HepG2 (cell line): ENCODE measurements at regions not wholly inside any gene's neighbourhood (a gene's known extent, or its start where the extent isn't known, plus 50 kb on each side); places are given as distances from the start of the nearest gene placed in this dataset.

Experiments used
- ATAC-seq: fragments of 200-7000 bp; cut with Tn5 transposase; 3 replicates; pipeline ENCODE4 v1.9.1; 2020; ENCODE audit warnings: mild to moderate bottlenecking, moderate library complexity
- BruUV-seq: library from RNA; stranded (reverse); fragments of 400-500 nt; replicated peaks from 2 replicates; lab custom pipeline; 2021; lab: Mats Ljungman, UMichigan
- CTCF ChIA-PET: fragments of 300-600 bp; formaldehyde crosslinking; extraction: SDS; loops from one replicate; lab custom pipeline; 2021; ENCODE audit warnings: low total read pairs, inconsistent platforms, low intra/inter-chr PET ratio; lab: Yijun Ruan, JAX
- POLR2A ChIA-PET: fragments of 350-600 bp; sonication (Branson Sonifier 250); formaldehyde crosslinking; loops from one replicate; lab custom pipeline; 2020; ENCODE audit warnings: antibody characterized with exemption, inconsistent platforms; lab: Yijun Ruan, JAX
- DNase-seq: peaks from one replicate; pipeline ENCODE4 v3.0.0-alpha.2; 2015; ENCODE audit warnings: low spot score
- FAIRE-seq: peaks from 3 replicates; lab custom pipeline; 2011; peaks lifted over from hg19 to GRCh38; lab: Jason Lieb, UNC
- H2AFZ ChIP-seq: one replicate; pipeline ENCODE4 v1.6.1; 2011; ENCODE audit warnings: low read length, inconsistent platforms
- H3K27ac ChIP-seq: fragments of 300-600 bp; 3 replicates; pipeline ENCODE4 v1.8.0; 2011; ENCODE audit warnings: mixed run types, mild to moderate bottlenecking, mixed read lengths, low read length, inconsistent platforms; ENCODE audit not compliant: insufficient read depth; ENCODE audit errors: extremely low read length
- H3K27me3 ChIP-seq, 2 experiments: fragments of 200-600 bp in 1 of 2; 2 replicates in 1 of 2; 3 replicates in 1 of 2; pipeline versions ENCODE4 v1.6.0 to v1.8.0; 2011; ENCODE audit warnings: low read length in 2 of 2, mild to moderate bottlenecking in 2 of 2, moderate library complexity in 2 of 2, inconsistent platforms in 1 of 2; ENCODE audit not compliant: insufficient read depth in 2 of 2, control insufficient read depth in 1 of 2
- H3K36me3 ChIP-seq, 2 experiments: fragments of 200-600 bp in 1 of 2; replicated peaks in 1 of 2; 2 replicates in 1 of 2; 3 replicates in 1 of 2; pipeline versions ENCODE4 v1.5.1 to v1.8.0; 2011; ENCODE audit warnings: low read length in 2 of 2, inconsistent platforms in 1 of 2; ENCODE audit not compliant: insufficient read depth in 2 of 2, control insufficient read depth in 1 of 2
- H3K4me1 ChIP-seq: 2 replicates; pipeline ENCODE4 v1.5.1; 2012; ENCODE audit warnings: low read length, inconsistent platforms; ENCODE audit not compliant: insufficient read depth
- H3K4me2 ChIP-seq: 2 replicates; pipeline ENCODE4 v1.6.0; 2011; ENCODE audit warnings: low read depth, low read length, inconsistent platforms
- H3K4me3 ChIP-seq, 3 experiments: fragments of 200-600 bp in 1 of 3; sonication (generic), shearing (Covaris generic) in 1 of 3; replicated peaks in 1 of 3; 2 replicates each; pipeline ENCODE4 v1.5.1; 2011 to 2016; ENCODE audit warnings: low read length in 3 of 3, inconsistent platforms in 2 of 3, low read depth in 2 of 3, mild to moderate bottlenecking in 2 of 3, control low read depth in 1 of 3, mixed read lengths in 1 of 3; ENCODE audit not compliant: insufficient read depth in 1 of 3
- H3K79me2 ChIP-seq: one replicate; pipeline ENCODE4 v1.6.1; 2011; ENCODE audit warnings: low read length, inconsistent platforms; ENCODE audit not compliant: insufficient read depth
- H3K9ac ChIP-seq: 2 replicates; pipeline ENCODE4 v1.6.0; 2011; ENCODE audit warnings: mild to moderate bottlenecking, low read depth, low read length, inconsistent platforms; ENCODE audit not compliant: insufficient read depth
- H3K9me3 ChIP-seq: 2 replicates; pipeline ENCODE4 v1.5.1; 2012; ENCODE audit warnings: mild to moderate bottlenecking, low read length
- H4K20me1 ChIP-seq: 2 replicates; pipeline ENCODE4 v1.6.0; 2011; ENCODE audit warnings: inconsistent platforms, mild to moderate bottlenecking, low read length, moderate library complexity; ENCODE audit not compliant: insufficient read depth
- NFE2L2 ChIP-seq: fragments of 150-350 bp; IDR thresholded peaks from 2 replicates; pipeline ENCODE4 v1.6.1; 2014; ENCODE audit warnings: low read length
- NR2F1 ChIP-seq, 2 experiments: fragments of 450-650 bp in 1 of 2; formaldehyde crosslinking in 1 of 2; IDR thresholded peaks; 2 replicates each; pipeline versions ENCODE4 v1.5.0 to v1.6.1; 2016 to 2020; ENCODE audit warnings: mild to moderate bottlenecking in 1 of 2, missing compliant biosample characterization in 1 of 2, missing genetic modification reagents in 1 of 2, moderate library complexity in 1 of 2
- REL ChIP-seq: sonication (generic); formaldehyde crosslinking; conservative IDR thresholded peaks from 2 replicates; pipeline ENCODE4 v1.8.0; 2022; ENCODE audit warnings: mild to moderate bottlenecking, missing genetic modification reagents, moderate library complexity
- RFXANK ChIP-seq: IDR thresholded peaks from 2 replicates; pipeline ENCODE4 v1.6.1; 2016
- ZNF331 ChIP-seq: sonication (generic); formaldehyde crosslinking; IDR thresholded peaks from 2 replicates; pipeline ENCODE4 v1.4.0; 2020; ENCODE audit warnings: missing genetic modification reagents
- ZNF484 ChIP-seq: sonication (generic); formaldehyde crosslinking; IDR thresholded peaks from 2 replicates; pipeline ENCODE4 v1.5.1; 2020; ENCODE audit warnings: mild to moderate bottlenecking, low read depth, missing genetic modification reagents, borderline replicate concordance
- ZNF563 ChIP-seq: sonication (generic); formaldehyde crosslinking; IDR thresholded peaks from 2 replicates; pipeline ENCODE4 v1.8.0; 2022; ENCODE audit warnings: mild to moderate bottlenecking, moderate library complexity, missing genetic modification reagents
- ZNF703 ChIP-seq: sonication (generic); formaldehyde crosslinking; IDR thresholded peaks from 2 replicates; pipeline ENCODE4 v1.5.1; 2020; ENCODE audit warnings: missing genetic modification reagents, mild to moderate bottlenecking, moderate library complexity, borderline replicate concordance
- WGBS: methylation state at CpG from one replicate; pipeline ENCODE4 v1.1.6; 2017; ENCODE audit warnings: low lambda C conversion rate; 5-methylcytosine and 5-hydroxymethylcytosine counted together
- in situ Hi-C: cut with HindIII; loops from 2 replicates; pipeline ENCODE4 v1.10.0; 2017; ENCODE audit warnings: low pct_unique_long_range_greater_than_20kb; ENCODE audit not compliant: extremely low pct_ligation_motif_present
- intact Hi-C: fragments of 100-400 bp; cut with micrococcal nuclease; formaldehyde crosslinking; loops from one replicate; pipeline ENCODE4 v1.10.0; 2022; ENCODE audit not compliant: unreplicated experiment
- TF ChIP-seq, protein P1 (sequence below): sonication (generic); formaldehyde crosslinking; IDR thresholded peaks from 2 replicates; pipeline ENCODE4 v1.4.0; 2020; ENCODE audit warnings: missing genetic modification reagents, borderline replicate concordance
- TF ChIP-seq, protein P2 (sequence below): IDR thresholded peaks from 2 replicates; pipeline ENCODE4 v1.6.1; 2016; ENCODE audit warnings: control low read depth

DNA sequence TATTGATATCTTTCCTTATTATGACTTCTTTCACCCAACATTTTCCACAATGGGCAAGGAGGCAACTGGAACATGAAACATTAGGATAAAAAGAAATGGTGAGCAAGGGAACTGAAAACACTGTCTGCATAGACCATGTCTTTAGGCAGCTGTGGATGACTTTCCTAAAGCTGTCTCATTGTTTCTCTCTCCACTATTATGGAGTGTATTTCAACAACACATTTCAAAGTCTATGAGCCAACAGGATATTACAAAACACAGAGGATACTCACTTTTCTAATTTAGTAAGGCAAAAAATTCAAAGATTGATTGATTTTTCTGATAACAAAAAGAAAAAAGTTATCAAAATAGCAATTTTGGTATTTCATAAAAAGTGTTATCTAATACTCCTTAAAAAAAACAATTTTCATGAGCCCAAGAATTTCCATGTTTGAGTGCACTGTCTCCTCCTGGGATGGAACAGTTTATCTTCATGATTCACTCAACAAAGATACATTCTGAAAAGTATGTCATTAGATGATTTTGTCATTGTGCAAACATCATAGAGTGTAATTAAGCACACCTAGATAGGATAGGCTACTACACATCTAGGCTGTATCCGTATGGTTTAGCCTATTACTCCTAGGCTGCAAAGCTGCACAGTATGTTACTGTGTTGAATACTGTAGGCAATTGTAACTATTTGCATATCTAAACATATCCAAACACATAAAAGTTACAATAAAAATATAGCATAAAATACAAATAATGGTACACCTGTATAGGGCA is 1568.4 kb downstream of the SLITRK5 start:
- Histone ChIP-seq H2AFZ (no peak overlapping the region), H3K4me1 (no peaks in the 10 kb centered on the region), H3K4me2 (no peak overlapping the region), H3K27ac (no peak overlapping the region), H3K9ac (no peak overlapping the region), H3K4me3 (no peak overlapping the region), H3K36me3 (no peaks in the 10 kb centered on the region), H3K27me3 (no peaks in the 10 kb centered on the region), H3K79me2 (no peaks in the 10 kb centered on the region), H3K9me3 (no peaks in the 10 kb centered on the region), H4K20me1 (no peaks in the 10 kb centered on the region)
- ChIA-PET POLR2A (no interaction called here), CTCF (no interaction called here)
- no TSS peak for BruUV-seq
- in situ Hi-C loops (no loop called here), intact Hi-C loops (no loop called here)
- TF ChIP-seq, protein P1, sequence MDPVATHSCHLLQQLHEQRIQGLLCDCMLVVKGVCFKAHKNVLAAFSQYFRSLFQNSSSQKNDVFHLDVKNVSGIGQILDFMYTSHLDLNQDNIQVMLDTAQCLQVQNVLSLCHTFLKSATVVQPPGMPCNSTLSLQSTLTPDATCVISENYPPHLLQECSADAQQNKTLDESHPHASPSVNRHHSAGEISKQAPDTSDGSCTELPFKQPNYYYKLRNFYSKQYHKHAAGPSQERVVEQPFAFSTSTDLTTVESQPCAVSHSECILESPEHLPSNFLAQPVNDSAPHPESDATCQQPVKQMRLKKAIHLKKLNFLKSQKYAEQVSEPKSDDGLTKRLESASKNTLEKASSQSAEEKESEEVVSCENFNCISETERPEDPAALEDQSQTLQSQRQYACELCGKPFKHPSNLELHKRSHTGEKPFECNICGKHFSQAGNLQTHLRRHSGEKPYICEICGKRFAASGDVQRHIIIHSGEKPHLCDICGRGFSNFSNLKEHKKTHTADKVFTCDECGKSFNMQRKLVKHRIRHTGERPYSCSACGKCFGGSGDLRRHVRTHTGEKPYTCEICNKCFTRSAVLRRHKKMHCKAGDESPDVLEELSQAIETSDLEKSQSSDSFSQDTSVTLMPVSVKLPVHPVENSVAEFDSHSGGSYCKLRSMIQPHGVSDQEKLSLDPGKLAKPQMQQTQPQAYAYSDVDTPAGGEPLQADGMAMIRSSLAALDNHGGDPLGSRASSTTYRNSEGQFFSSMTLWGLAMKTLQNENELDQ (CRISPR knock-in tag), result no peak
- TF ChIP-seq ZNF484 (CRISPR knock-in tag) (no peak), REL (no peak), ZNF703 (CRISPR knock-in tag) (no peak), NFE2L2 (no peak), ZNF563 (CRISPR knock-in tag) (no peak), NR2F1 (CRISPR knock-in tag; IDR thresholded peaks at IDR 0.05) (no peak), RFXANK (no peak), ZNF331 (CRISPR knock-in tag) (no peak)
- TF ChIP-seq, protein P2, sequence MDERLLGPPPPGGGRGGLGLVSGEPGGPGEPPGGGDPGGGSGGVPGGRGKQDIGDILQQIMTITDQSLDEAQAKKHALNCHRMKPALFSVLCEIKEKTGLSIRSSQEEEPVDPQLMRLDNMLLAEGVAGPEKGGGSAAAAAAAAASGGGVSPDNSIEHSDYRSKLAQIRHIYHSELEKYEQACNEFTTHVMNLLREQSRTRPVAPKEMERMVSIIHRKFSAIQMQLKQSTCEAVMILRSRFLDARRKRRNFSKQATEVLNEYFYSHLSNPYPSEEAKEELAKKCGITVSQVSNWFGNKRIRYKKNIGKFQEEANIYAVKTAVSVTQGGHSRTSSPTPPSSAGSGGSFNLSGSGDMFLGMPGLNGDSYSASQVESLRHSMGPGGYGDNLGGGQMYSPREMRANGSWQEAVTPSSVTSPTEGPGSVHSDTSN, result no peak
- no peak for FAIRE-seq
- WGBS, result 8% methylated on average over 1 of the region's 1 CpG
- no peak for ATAC-seq
- DNase-seq, result no peak
